Neural progenitor cell (in vitro differentiated cells): ENCODE measurements at regions not wholly inside any gene's neighbourhood (a gene's known extent, or its start where the extent isn't known, plus 50 kb on each side); places are given as distances from the start of the nearest gene placed in this dataset.

Experiments
- EZH2 ChIP-seq: fragments of 200-600 bp; sonication (generic); IDR thresholded peaks from 2 replicates; pipeline ENCODE4 v1.6.1; 2017; ENCODE audit warnings: antibody characterized with exemption, mild to moderate bottlenecking, moderate library complexity
- EZH2phosphoT487 ChIP-seq: fragments of 200-600 bp; sonication (generic); IDR thresholded peaks from 2 replicates; pipeline ENCODE4 v1.6.1; 2017; ENCODE audit warnings: antibody characterized with exemption
- TF ChIP-seq, protein P1 (sequence below): fragments of 200-600 bp; sonication (generic); IDR thresholded peaks from 2 replicates; pipeline ENCODE4 v1.5.1; 2017; ENCODE audit warnings: antibody characterized with exemption, mild to moderate bottlenecking

DNA sequence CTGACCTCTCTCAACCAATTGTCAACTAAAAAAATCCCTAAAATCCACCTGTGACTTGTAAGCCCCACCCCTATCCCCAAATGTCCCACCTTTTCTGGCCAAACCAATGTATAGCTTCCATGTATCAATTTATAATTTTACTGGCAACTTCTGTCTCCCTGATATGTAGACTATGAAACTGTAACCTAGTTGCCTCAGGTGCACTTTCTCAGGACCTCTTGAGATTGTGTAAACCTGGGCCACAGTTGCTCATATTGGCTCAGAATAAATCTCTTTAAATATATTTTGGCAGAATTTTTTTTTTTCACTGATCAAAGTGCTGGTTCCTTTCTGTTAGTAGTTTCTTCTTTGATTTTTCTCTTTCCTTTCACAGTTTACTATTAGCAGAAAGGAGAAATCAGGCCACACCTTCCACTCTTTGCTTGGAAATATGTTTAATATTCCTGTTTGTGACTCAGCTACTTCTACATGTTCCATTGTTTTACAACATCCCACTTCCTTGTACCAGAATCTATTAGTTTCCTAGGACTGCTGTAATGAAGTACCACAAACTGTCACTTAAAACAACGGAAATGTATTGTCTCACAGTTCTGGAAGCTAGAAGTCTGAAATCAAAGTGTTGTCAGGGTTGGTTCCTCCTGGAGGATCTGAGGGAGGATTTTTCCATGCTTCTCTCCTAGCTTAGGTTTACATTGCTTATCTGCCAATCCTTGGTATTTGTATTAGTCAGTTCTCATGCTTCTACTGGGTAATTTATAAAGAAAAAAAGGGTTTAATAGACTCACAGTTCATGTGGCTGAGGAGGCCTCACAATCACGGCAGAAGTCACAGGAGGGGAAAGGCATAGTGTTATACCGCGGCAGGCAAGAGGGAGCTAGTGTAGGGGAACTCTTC lies 801.2 kb upstream of the ARPP21 start:
- TF ChIP-seq, protein P1, sequence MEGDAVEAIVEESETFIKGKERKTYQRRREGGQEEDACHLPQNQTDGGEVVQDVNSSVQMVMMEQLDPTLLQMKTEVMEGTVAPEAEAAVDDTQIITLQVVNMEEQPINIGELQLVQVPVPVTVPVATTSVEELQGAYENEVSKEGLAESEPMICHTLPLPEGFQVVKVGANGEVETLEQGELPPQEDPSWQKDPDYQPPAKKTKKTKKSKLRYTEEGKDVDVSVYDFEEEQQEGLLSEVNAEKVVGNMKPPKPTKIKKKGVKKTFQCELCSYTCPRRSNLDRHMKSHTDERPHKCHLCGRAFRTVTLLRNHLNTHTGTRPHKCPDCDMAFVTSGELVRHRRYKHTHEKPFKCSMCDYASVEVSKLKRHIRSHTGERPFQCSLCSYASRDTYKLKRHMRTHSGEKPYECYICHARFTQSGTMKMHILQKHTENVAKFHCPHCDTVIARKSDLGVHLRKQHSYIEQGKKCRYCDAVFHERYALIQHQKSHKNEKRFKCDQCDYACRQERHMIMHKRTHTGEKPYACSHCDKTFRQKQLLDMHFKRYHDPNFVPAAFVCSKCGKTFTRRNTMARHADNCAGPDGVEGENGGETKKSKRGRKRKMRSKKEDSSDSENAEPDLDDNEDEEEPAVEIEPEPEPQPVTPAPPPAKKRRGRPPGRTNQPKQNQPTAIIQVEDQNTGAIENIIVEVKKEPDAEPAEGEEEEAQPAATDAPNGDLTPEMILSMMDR, result no peak
- no peak for TF ChIP-seq EZH2phosphoT487
- TF ChIP-seq EZH2, result no peak
